Upper lobe of right lung (tissue), 1 donor: ENCODE measurements at regions not wholly inside any gene's neighbourhood (a gene's known extent, or its start where the extent isn't known, plus 50 kb on each side); places are given as distances from the start of the nearest gene placed in this dataset.

Source experiments
- ATAC-seq: fragments of 200-7000 bp; cut with Tn5 transposase; one replicate; pipeline ENCODE4 v1.9.1; 2020; ENCODE audit warnings: mild to moderate bottlenecking, moderate library complexity
- DNase-seq: peaks from one replicate; pipeline ENCODE4 v3.0.0-alpha.2; 2020
- H3K27ac ChIP-seq: fragments of 200-600 bp; one replicate; pipeline ENCODE4 v1.8.0; 2022
- H3K27me3 ChIP-seq: fragments of 200-600 bp; one replicate; pipeline ENCODE4 v1.8.0; 2022; ENCODE audit warnings: mild to moderate bottlenecking
- H3K36me3 ChIP-seq: fragments of 200-600 bp; one replicate; pipeline ENCODE4 v1.8.0; 2022
- H3K4me1 ChIP-seq: fragments of 200-600 bp; one replicate; pipeline ENCODE4 v1.8.0; 2022
- H3K4me3 ChIP-seq: fragments of 200-600 bp; one replicate; pipeline ENCODE4 v1.8.0; 2022; ENCODE audit warnings: mild to moderate bottlenecking
- H3K9me3 ChIP-seq: fragments of 200-600 bp; one replicate; pipeline ENCODE4 v1.8.0; 2022
- intact Hi-C: fragments of 100-400 bp; cut with DNase I; formaldehyde crosslinking; loops from one replicate; pipeline ENCODE4 v1.11.0; 2022
- TF ChIP-seq, protein P1 (sequence below): fragments of 200-600 bp; IDR thresholded peaks from one replicate; pipeline ENCODE4 v1.8.0; 2022; ENCODE audit warnings: antibody characterized with exemption
- donor health status: DM: no; HTN: yes; CAD: no; lungs with severe emphysema.

DNA sequence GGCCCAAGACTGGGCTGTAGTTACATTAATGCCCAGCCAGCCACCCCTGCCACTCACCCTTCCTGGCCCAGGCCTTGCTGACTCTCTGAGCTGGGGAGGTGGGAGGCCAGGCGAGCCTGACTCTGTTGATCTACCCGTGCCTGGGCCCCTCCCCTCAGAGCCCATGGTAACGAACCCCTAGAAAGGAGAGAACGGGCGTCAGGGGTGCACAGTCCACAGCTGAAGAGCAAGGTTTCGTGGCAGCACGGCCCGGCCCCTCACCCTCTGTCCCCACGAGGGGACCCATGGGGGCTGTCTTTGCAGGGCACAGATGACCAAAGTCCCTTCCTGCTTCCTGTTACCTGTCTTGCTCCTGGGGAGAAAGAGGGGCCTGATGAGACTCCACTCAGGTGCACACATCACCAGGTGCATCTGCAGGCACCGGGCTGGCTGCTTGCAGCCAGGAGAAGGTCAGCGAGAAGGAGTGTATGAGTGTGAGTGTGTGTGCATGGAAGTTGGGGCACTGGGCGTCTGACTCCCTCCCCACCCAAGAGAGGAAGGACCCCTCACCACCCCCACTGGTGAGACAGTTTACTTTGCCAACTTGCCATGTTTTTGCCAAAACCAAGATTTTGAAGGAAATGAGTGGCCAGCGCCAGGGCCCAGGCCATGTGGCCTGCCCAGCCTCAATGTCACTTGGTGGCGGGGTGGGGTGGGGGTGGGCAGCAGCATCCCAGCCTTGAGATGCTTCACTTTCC is 359.1 kb downstream of the SEC14L1 start:
- intact Hi-C loops: no loop called here
- Histone ChIP-seq H3K4me3 (no peak overlapping the region), H3K27ac (no peak overlapping the region), H3K4me1 (peaks cover 4% of the 10 kb centered on the region), H3K9me3 (no peaks in the 10 kb centered on the region), H3K36me3 (peaks cover 17% of the 10 kb centered on the region), H3K27me3 (no peaks in the 10 kb centered on the region)
- TF ChIP-seq, protein P1, sequence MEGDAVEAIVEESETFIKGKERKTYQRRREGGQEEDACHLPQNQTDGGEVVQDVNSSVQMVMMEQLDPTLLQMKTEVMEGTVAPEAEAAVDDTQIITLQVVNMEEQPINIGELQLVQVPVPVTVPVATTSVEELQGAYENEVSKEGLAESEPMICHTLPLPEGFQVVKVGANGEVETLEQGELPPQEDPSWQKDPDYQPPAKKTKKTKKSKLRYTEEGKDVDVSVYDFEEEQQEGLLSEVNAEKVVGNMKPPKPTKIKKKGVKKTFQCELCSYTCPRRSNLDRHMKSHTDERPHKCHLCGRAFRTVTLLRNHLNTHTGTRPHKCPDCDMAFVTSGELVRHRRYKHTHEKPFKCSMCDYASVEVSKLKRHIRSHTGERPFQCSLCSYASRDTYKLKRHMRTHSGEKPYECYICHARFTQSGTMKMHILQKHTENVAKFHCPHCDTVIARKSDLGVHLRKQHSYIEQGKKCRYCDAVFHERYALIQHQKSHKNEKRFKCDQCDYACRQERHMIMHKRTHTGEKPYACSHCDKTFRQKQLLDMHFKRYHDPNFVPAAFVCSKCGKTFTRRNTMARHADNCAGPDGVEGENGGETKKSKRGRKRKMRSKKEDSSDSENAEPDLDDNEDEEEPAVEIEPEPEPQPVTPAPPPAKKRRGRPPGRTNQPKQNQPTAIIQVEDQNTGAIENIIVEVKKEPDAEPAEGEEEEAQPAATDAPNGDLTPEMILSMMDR: no peak
- ATAC-seq: no peak
- peak; percentile 55 for DNase-seq

DNA sequence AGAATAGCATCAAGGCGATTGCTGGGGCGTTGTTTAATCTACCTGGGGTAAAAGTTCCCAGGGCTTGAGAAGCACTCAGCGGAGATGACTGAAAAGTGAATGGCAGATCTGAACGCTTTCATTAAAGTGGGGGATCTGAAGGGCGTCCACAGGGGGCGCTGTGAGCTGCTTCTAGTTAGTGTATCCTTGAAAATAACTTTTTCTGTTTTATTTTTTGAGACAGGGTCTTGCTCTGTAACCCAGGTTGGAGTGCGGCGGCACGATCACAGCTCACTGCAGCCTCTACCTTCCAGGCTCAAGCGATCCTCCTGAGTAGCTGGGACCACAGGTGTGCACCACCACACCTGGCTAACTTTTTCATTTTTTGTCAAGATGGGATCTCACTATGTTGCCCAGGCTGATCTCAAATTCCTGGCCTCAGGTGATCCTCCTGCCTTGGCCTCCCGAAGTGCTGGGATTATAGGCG is 360.4 kb downstream of the SEC14L1 start:
- Histone ChIP-seq H3K9me3 (no peaks in the 10 kb centered on the region), H3K27me3 (no peaks in the 10 kb centered on the region), H3K4me3 (no peak overlapping the region), H3K36me3 (peaks cover 15% of the 10 kb centered on the region), H3K4me1 (no peaks in the 10 kb centered on the region), H3K27ac (no peak overlapping the region)
- TF ChIP-seq, protein P1: peak; percentile 46
- ATAC-seq (no peak), DNase-seq (peak; percentile 63)
- intact Hi-C loops: no loop called here

DNA sequence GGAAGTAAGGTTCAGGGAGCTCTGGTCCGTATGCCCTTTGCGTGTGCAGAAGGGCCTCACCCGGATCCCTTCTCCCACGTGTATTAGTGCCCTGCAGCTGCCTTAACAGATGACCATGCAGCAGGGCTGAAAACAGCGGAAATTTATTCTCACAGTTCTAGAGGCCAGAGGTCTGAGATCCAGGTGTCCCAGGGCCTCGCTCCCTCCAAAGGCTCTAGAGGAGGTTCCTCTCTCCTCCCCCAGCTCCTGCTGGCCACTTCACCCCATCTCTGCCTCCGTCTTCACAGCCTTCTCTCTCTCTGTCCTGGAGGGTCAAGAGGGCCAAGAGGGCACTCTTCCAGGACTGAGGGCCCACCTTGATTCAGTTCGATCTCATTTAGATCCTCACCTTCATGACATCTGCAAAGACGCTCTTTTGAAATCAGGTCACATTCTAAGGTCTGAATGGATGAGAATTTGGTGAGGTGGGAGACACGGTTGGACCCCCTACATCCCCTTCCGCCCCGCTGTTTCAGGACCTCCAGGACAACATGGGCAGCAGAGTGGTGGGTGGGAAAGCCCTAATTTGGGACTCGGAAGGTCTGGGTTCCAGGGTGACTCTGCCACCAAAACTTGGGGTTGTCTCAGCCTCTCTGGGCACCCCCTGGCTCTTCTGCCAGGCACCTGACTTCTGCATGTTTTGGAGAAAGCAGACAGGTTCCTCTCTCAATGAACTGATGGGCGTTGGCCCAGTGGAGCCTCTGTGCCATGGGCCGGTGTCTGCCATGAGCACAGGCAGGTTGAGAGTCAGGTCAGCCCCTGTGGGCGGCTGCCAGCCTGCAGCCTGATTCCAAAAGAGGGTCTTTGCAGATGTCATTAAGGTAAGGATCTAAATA is 361.2 kb downstream of the SEC14L1 start:
- no peak overlapping the region for H3K27ac ChIP-seq
- H3K27me3 ChIP-seq: no peaks in the 10 kb centered on the region
- ATAC-seq (no peak), DNase-seq (peak; percentile 48)
- TF ChIP-seq, protein P1: no peak
- peaks cover 7% of the 10 kb centered on the region for H3K36me3 ChIP-seq
- no peak overlapping the region for H3K4me3 ChIP-seq
- intact Hi-C loops: no loop called here
- H3K4me1 ChIP-seq: no peaks in the 10 kb centered on the region
- no peaks in the 10 kb centered on the region for H3K9me3 ChIP-seq

DNA sequence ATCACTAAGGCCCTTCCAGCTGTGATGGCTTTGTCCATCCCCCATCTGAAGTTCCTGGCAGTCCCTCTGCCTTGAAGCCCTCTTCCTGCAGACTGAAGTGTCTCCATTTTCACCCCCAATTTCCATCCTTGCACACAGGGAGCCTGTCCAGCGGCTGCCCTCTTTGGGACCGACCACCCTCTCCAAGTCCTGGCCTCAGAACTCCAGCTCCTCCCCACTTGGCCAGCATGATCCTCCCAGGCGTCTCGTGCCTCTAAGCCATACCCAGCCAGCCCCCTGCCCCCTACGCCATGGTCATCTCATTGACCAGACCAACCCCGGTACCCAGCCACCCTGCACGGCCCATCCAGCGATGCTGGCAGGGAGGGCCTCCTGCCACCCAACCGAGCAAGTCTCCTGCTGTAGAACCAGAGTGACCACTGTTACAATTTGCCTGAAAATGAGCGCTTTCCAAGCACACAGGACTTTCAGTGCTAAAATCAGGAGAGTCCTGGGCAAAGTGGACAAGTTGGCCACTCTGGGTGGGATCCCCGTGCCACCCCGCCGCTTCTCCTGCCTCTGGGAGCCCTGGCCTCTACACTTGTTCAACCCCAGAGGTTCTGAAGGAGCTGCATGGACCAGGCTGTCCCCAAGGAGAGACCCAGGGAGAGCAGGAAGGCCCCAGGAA is 362.0 kb downstream of the SEC14L1 start:
- H3K9me3 ChIP-seq: no peaks in the 10 kb centered on the region
- TF ChIP-seq, protein P1: no peak
- ATAC-seq: no peak
- peaks cover 7% of the 10 kb centered on the region for H3K36me3 ChIP-seq
- no peaks in the 10 kb centered on the region for H3K4me1 ChIP-seq
- peak; percentile 61 for DNase-seq
- no peak overlapping the region for H3K27ac ChIP-seq
- intact Hi-C loops: no loop called here
- no peaks in the 10 kb centered on the region for H3K27me3 ChIP-seq
- no peak overlapping the region for H3K4me3 ChIP-seq

DNA sequence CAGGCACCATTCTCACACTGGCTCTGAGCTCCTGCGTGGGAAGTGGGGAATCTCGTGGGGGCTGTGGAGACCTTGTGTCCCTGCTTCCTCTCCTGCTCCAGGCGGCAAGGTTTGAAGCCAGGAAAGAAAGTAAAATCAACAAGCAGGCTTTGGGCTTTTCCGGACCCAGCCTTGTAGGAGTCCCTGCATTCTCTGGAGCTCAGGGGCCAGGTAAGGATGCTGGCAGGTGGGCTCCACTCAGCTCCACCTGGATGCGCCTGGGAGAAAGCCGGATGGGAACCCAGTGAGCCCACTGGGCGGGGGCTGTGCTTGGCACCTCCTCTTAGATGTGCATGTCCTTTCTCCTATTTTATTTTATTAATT is 362.5 kb downstream of the SEC14L1 start:
- no peak overlapping the region for H3K4me3 ChIP-seq
- no peaks in the 10 kb centered on the region for H3K4me1 ChIP-seq
- no peaks in the 10 kb centered on the region for H3K9me3 ChIP-seq
- H3K27me3 ChIP-seq: no peaks in the 10 kb centered on the region
- ATAC-seq: no peak
- TF ChIP-seq, protein P1: no peak
- H3K27ac ChIP-seq: no peak overlapping the region
- intact Hi-C loops: no loop called here
- H3K36me3 ChIP-seq: peaks cover 7% of the 10 kb centered on the region
- DNase-seq: peak; percentile 40
